ENCODE measurements at regions not wholly inside any gene's neighbourhood (a gene's known extent, or its start where the extent isn't known, plus 50 kb on each side); places are given as distances from the start of the nearest gene placed in this dataset.

- Histone ChIP-seq H3K27me3 (ENCODE audit: insufficient read depth, poor library complexity, severe bottlenecking) (no peaks in the 10 kb centered on the region), H3K9me3 (ENCODE audit: severe bottlenecking) (no peaks in the 10 kb centered on the region), H3K4me1 (ENCODE audit: insufficient read depth, poor library complexity, severe bottlenecking) (peaks cover 18% of the 10 kb centered on the region), H3K36me3 (ENCODE audit: low read depth) (no peaks in the 10 kb centered on the region), H3K4me3 (ENCODE audit: severe bottlenecking) (no peak overlapping the region), H3K27ac (ENCODE audit: poor library complexity, severe bottlenecking) (no peak overlapping the region)
- TF ChIP-seq CTCF (IDR thresholded peaks at IDR 0.05; ENCODE audit: poor library complexity, severe bottlenecking) = no peak
- DNase-seq (ENCODE audit: low spot score) (no peak), ATAC-seq (ENCODE audit: low read depth) (peak; percentile 43)
Measured at GRCh38 chr1:229221106-229222019, 49.5 kb upstream of the RAB4A start.

Measured in RWPE2 (cell line).